ENCODE measurements at regions not wholly inside any gene's neighbourhood (a gene's known extent, or its start where the extent isn't known, plus 50 kb on each side); places are given as distances from the start of the nearest gene placed in this dataset.

- TF ChIP-seq GATA2 (IDR thresholded peaks at IDR 0.05; ENCODE audit: low read depth, low read length) = no peak
- TF ChIP-seq GATA3 (IDR thresholded peaks at IDR 0.05; ENCODE audit: low read depth, low read length) = no peak
Observed at GRCh38 chr12:78559416-78559815, 305.2 kb upstream of the SYT1 start.
